ENCODE measurements at regions not wholly inside any gene's neighbourhood (a gene's known extent, or its start where the extent isn't known, plus 50 kb on each side); places are given as distances from the start of the nearest gene placed in this dataset.

DNA sequence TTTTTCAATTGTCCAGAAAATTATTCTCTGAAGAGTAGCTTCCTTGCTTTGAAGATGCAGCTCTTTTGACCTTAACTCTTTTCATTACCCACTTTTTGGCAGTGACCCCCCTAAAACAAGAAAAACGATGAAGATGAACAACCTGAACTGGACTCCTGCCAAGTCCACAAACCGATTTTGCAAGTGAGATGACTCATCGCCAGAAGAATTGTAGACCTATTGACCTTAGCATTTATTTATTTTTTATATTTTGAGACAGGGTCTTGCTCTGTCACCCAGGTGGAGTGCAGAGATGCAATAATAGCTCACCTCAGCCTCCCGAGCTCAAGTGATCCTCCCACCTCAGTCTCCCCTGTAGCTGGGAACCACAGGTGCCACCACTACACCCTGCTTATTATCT, 859.2 kb downstream of the GATA3 start:
- no peak for TF ChIP-seq Cebpa-rat (IDR thresholded peaks at IDR 0.05)
- no peaks in the 10 kb centered on the region for H3K9me3 ChIP-seq
- no peaks in the 10 kb centered on the region for H3K27me3 ChIP-seq
- H3K4me2 ChIP-seq, result no peak overlapping the region
- no peak overlapping the region for H3K27ac ChIP-seq
- no peaks in the 10 kb centered on the region for H4K20me1 ChIP-seq
- H3K4me1 ChIP-seq, result no peaks in the 10 kb centered on the region
- no peaks in the 10 kb centered on the region for H3K36me3 ChIP-seq
- no peak overlapping the region for H3K9ac ChIP-seq
- no peak overlapping the region for H3K4me3 ChIP-seq

- no peaks in the 10 kb centered on the region for H4K20me1 ChIP-seq
Observed at GRCh38 chr10:8919280-8919679, 864.8 kb downstream of the GATA3 start.

GRCh38 chr10:8921568-8921967, 867.1 kb downstream of the GATA3 start:
- H3K4me3 ChIP-seq, result no peak overlapping the region
- H3K27ac ChIP-seq, result no peak overlapping the region
- H3K27me3 ChIP-seq, result no peaks in the 10 kb centered on the region
- no peak overlapping the region for H3K9ac ChIP-seq
- H3K4me1 ChIP-seq, result no peaks in the 10 kb centered on the region
- no peaks in the 10 kb centered on the region for H4K20me1 ChIP-seq
- H3K4me2 ChIP-seq, result no peak overlapping the region
- H3K36me3 ChIP-seq, result no peaks in the 10 kb centered on the region
- no peaks in the 10 kb centered on the region for H3K9me3 ChIP-seq
- TF ChIP-seq Cebpa-rat (IDR thresholded peaks at IDR 0.05), result no peak

More at GRCh38 chr10:8919280-8919679, 864.8 kb downstream of the GATA3 start:
- Histone ChIP-seq H3K4me3 (no peak overlapping the region), H3K27me3 (no peaks in the 10 kb centered on the region), H3K9me3 (no peaks in the 10 kb centered on the region), H3K27ac (no peak overlapping the region), H3K4me2 (no peak overlapping the region), H3K9ac (no peak overlapping the region), H3K4me1 (no peaks in the 10 kb centered on the region), H3K36me3 (no peaks in the 10 kb centered on the region)
- TF ChIP-seq Cebpa-rat (IDR thresholded peaks at IDR 0.05), result no peak

DNA sequence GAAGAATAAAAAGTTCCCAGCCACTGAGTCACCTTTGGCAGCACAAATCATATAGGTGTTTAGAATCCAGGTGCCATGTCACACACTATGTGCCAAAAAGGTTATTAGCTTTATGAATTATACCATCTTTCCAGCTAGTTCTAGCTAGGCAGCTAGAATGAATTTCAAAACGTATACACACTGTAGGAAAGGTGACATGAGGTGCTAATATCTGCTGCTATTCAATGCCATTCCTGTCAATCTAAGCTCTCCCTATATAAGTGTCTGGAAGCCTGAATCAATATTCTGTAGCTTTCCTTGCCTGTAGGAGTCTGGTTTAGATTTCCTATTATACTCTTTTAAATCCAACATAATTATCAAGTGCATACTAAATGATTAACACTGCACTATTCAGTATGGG, 868.6 kb downstream of the GATA3 start:
- Histone ChIP-seq H3K4me3 (no peak overlapping the region), H3K9me3 (no peaks in the 10 kb centered on the region), H3K27ac (no peak overlapping the region), H3K9ac (no peak overlapping the region), H4K20me1 (no peaks in the 10 kb centered on the region), H3K4me1 (no peaks in the 10 kb centered on the region), H3K4me2 (no peak overlapping the region), H3K36me3 (no peaks in the 10 kb centered on the region), H3K27me3 (no peaks in the 10 kb centered on the region)
- TF ChIP-seq Cebpa-rat (IDR thresholded peaks at IDR 0.05), result no peak

- Histone ChIP-seq H3K9me3 (no peaks in the 10 kb centered on the region), H3K4me2 (no peak overlapping the region), H4K20me1 (no peaks in the 10 kb centered on the region), H3K9ac (no peak overlapping the region), H3K36me3 (no peaks in the 10 kb centered on the region), H3K27me3 (no peaks in the 10 kb centered on the region), H3K4me3 (no peak overlapping the region), H3K4me1 (no peaks in the 10 kb centered on the region), H3K27ac (no peak overlapping the region)
- no peak for TF ChIP-seq Cebpa-rat (IDR thresholded peaks at IDR 0.05)
Observed at GRCh38 chr10:8927705-8928104, 873.2 kb downstream of the GATA3 start.

DNA sequence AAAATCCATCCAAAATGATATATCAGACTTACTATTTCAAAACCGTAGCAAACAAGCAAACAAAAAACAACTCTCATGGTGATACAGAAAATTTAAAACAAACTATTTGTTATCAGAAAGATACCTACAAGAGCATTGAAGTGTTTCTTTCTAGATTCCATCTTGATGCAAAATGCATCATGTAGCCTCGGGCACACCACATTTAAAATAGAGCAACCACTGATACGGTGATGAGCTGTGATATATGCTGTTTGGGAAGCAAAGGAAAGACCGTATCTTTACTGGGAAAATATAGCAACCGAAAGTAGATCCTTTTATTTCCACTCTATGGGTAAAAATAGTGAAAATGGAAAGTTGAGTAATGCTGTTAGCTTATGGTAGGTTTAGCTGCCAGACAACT, 892.0 kb downstream of the GATA3 start:
- no peaks in the 10 kb centered on the region for H4K20me1 ChIP-seq
- no peaks in the 10 kb centered on the region for H3K9me3 ChIP-seq
- H3K27me3 ChIP-seq, result no peaks in the 10 kb centered on the region
- no peak overlapping the region for H3K4me3 ChIP-seq
- no peak overlapping the region for H3K27ac ChIP-seq
- H3K9ac ChIP-seq, result no peak overlapping the region
- H3K4me1 ChIP-seq, result no peaks in the 10 kb centered on the region
- TF ChIP-seq Cebpa-rat (IDR thresholded peaks at IDR 0.05), result no peak
- no peak overlapping the region for H3K4me2 ChIP-seq
- no peaks in the 10 kb centered on the region for H3K36me3 ChIP-seq

- Histone ChIP-seq H3K4me2 (no peak overlapping the region), H3K27ac (no peak overlapping the region), H3K9me3 (no peaks in the 10 kb centered on the region), H3K36me3 (no peaks in the 10 kb centered on the region), H3K27me3 (no peaks in the 10 kb centered on the region), H3K4me3 (no peak overlapping the region), H3K9ac (no peak overlapping the region), H4K20me1 (no peaks in the 10 kb centered on the region), H3K4me1 (no peaks in the 10 kb centered on the region)
- no peak for TF ChIP-seq Cebpa-rat (IDR thresholded peaks at IDR 0.05)
Observed at GRCh38 chr10:8950978-8951377, 896.5 kb downstream of the GATA3 start.

DNA sequence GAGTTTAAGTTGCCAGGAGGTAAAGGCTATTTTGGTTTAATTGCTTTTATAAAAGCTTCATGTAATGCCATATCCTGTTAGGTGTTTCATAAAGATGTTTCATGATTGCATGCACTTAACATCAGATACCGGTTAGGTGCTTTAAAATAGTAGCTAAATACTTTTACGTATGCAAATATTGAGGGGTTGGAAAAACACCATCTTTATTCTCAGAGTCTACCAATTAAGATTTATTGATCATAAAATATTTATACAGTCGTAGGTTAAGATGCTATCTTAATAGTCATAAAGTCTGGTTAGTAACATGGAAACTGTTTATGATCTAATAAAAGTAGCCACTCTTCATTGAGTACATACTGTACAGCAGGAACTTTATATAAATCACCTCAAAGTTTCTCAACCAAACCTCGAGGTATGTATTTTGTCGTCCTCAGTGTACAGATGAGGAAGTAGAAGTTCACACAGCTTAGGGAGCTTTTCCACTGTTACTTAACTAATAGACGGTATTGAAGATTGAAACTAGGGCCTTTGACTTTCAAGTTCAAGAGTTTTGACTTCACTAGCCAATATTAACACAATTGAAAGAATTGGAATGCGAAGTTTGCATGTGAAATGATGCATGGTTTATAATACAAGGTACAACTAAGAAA, 897.1 kb downstream of the GATA3 start:
- no peak for TF ChIP-seq Cebpa-rat (IDR thresholded peaks at IDR 0.05)
- H3K4me1 ChIP-seq, result no peaks in the 10 kb centered on the region
- H3K9me3 ChIP-seq, result no peaks in the 10 kb centered on the region
- H3K36me3 ChIP-seq, result no peaks in the 10 kb centered on the region
- no peak overlapping the region for H3K27ac ChIP-seq
- H3K4me2 ChIP-seq, result no peak overlapping the region
- no peak overlapping the region for H3K9ac ChIP-seq
- H3K4me3 ChIP-seq, result no peak overlapping the region
- no peaks in the 10 kb centered on the region for H3K27me3 ChIP-seq
- no peaks in the 10 kb centered on the region for H4K20me1 ChIP-seq

- H3K9me3 ChIP-seq, result no peaks in the 10 kb centered on the region
- no peak overlapping the region for H3K27ac ChIP-seq
- no peak overlapping the region for H3K4me2 ChIP-seq
- H3K4me1 ChIP-seq, result no peaks in the 10 kb centered on the region
- TF ChIP-seq Cebpa-rat (IDR thresholded peaks at IDR 0.05), result no peak
- no peaks in the 10 kb centered on the region for H4K20me1 ChIP-seq
- no peak overlapping the region for H3K4me3 ChIP-seq
- H3K9ac ChIP-seq, result no peak overlapping the region
- no peaks in the 10 kb centered on the region for H3K27me3 ChIP-seq
- H3K36me3 ChIP-seq, result no peaks in the 10 kb centered on the region
Observed at GRCh38 chr10:8956400-8956799, 901.9 kb downstream of the GATA3 start.

DNA sequence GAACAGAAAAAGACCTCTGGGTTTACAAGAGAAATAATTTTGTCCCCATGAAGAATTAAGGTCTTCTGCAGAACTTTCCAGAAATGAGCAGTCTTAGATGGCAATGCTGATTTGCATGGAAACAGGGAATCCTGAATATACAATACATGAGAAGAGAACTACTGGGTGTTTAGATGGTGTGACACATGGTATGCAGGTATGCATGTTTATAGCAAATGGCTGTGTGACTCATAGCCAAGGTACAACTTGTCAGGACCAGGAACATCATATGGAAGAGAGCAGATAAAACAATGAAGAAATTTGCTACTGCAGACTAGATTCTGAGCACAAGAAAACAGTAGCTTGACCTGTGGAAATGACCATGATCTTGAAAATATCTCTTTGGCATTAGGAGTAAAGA, 907.8 kb downstream of the GATA3 start:
- no peak overlapping the region for H3K4me3 ChIP-seq
- H3K9me3 ChIP-seq, result no peaks in the 10 kb centered on the region
- H3K27me3 ChIP-seq, result no peaks in the 10 kb centered on the region
- no peak overlapping the region for H3K4me2 ChIP-seq
- no peak overlapping the region for H3K9ac ChIP-seq
- H4K20me1 ChIP-seq, result no peaks in the 10 kb centered on the region
- H3K36me3 ChIP-seq, result no peaks in the 10 kb centered on the region
- no peak overlapping the region for H3K27ac ChIP-seq
- no peak for TF ChIP-seq Cebpa-rat (IDR thresholded peaks at IDR 0.05)
- no peaks in the 10 kb centered on the region for H3K4me1 ChIP-seq

- no peak overlapping the region for H3K4me3 ChIP-seq
- no peaks in the 10 kb centered on the region for H4K20me1 ChIP-seq
- no peak overlapping the region for H3K27ac ChIP-seq
- no peaks in the 10 kb centered on the region for H3K36me3 ChIP-seq
- H3K27me3 ChIP-seq, result no peaks in the 10 kb centered on the region
- H3K4me2 ChIP-seq, result no peak overlapping the region
- no peaks in the 10 kb centered on the region for H3K4me1 ChIP-seq
- no peaks in the 10 kb centered on the region for H3K9me3 ChIP-seq
- no peak overlapping the region for H3K9ac ChIP-seq
- no peak for TF ChIP-seq Cebpa-rat (IDR thresholded peaks at IDR 0.05)
Observed at GRCh38 chr10:8967061-8967460, 912.6 kb downstream of the GATA3 start.

All from BLaER1 (cell line).